Caco-2 (cell line): ENCODE measurements at regions not wholly inside any gene's neighbourhood (a gene's known extent, or its start where the extent isn't known, plus 50 kb on each side); places are given as distances from the start of the nearest gene placed in this dataset.

Experiments used
- BruUV-seq: library from RNA; stranded (reverse); fragments of 400-500 nt; replicated peaks from 2 replicates; lab custom pipeline; 2021; lab: Mats Ljungman, UMichigan
- CTCF ChIA-PET: fragments of 300-600 bp; sonication (Branson Sonifier 250); formaldehyde crosslinking; loops from one replicate; lab custom pipeline; 2022; ENCODE audit warnings: antibody characterized with exemption; lab: Charles Lee
- POLR2A ChIA-PET: fragments of 300-600 bp; sonication (Branson Sonifier 250); formaldehyde crosslinking; loops from one replicate; lab custom pipeline; 2022; ENCODE audit warnings: antibody characterized with exemption; lab: Charles Lee
- DNase-seq, 2 experiments: peaks; one replicate each; pipeline versions ENCODE4 v3.0.0 to v3.0.0-alpha.2; 2020 to 2022
- H3K27me3 ChIP-seq: replicated peaks from 2 replicates; pipeline ENCODE4 v1.6.0; 2011; ENCODE audit warnings: low read length; ENCODE audit not compliant: control insufficient read depth, insufficient read depth
- H3K36me3 ChIP-seq: 2 replicates; pipeline ENCODE4 v1.5.1; 2011; ENCODE audit warnings: low read length; ENCODE audit not compliant: control insufficient read depth, insufficient read depth
- H3K4me1 ChIP-seq: fragments of 250-450 bp; sonication (Bioruptor Pico); 2 replicates; pipeline ENCODE4 v1.5.1; 2020; ENCODE audit warnings: mild to moderate bottlenecking
- H3K4me3 ChIP-seq: 2 replicates; pipeline ENCODE4 v1.5.1; 2011; ENCODE audit warnings: low read depth, mild to moderate bottlenecking, control low read depth, low read length
- H3K9me3 ChIP-seq: fragments of 250-450 bp; sonication (Bioruptor Pico); 2 replicates; pipeline ENCODE4 v1.5.1; 2020; ENCODE audit warnings: mild to moderate bottlenecking, moderate library complexity
- H3K27ac Mint-ChIP-seq: one replicate; pipeline ENCODE4 v1.8.0; 2022; ENCODE audit warnings: mixed read lengths; ENCODE audit not compliant: unreplicated experiment
- H3K27me3 Mint-ChIP-seq: one replicate; pipeline ENCODE4 v1.8.0; 2022; ENCODE audit warnings: mixed read lengths; ENCODE audit not compliant: insufficient read depth, unreplicated experiment
- H3K36me3 Mint-ChIP-seq: one replicate; pipeline ENCODE4 v1.8.0; 2022; ENCODE audit warnings: mild to moderate bottlenecking, mixed read lengths; ENCODE audit not compliant: insufficient read depth, unreplicated experiment
- H3K4me1 Mint-ChIP-seq: one replicate; pipeline ENCODE4 v1.8.0; 2022; ENCODE audit warnings: low read depth, mixed read lengths; ENCODE audit not compliant: unreplicated experiment
- H3K4me3 Mint-ChIP-seq: one replicate; pipeline ENCODE4 v1.8.0; 2022; ENCODE audit warnings: mild to moderate bottlenecking, moderate library complexity, mixed read lengths; ENCODE audit not compliant: unreplicated experiment
- H3K9me3 Mint-ChIP-seq: one replicate; pipeline ENCODE4 v1.8.0; 2022; ENCODE audit warnings: mixed read lengths; ENCODE audit not compliant: unreplicated experiment
- intact Hi-C: fragments of 100-400 bp; cut with micrococcal nuclease; formaldehyde crosslinking; loops from one replicate; pipeline ENCODE4 v1.10.0; 2022; ENCODE audit not compliant: unreplicated experiment
- TF ChIP-seq, protein P1 (sequence below), 2 experiments: fragments of 200-600 bp in 1 of 2; IDR thresholded peaks; 1 replicate in 1 of 2; 2 replicates in 1 of 2; pipeline versions ENCODE4 v1.5.1 to v1.8.0; 2011 to 2022; ENCODE audit warnings: antibody characterized with exemption in 1 of 2, control low read depth in 1 of 2, inconsistent platforms in 1 of 2, low read depth in 1 of 2, low read length in 1 of 2, mild to moderate bottlenecking in 1 of 2, moderate library complexity in 1 of 2; ENCODE audit not compliant: insufficient read depth in 1 of 2, severe bottlenecking in 1 of 2, unreplicated experiment in 1 of 2

DNA sequence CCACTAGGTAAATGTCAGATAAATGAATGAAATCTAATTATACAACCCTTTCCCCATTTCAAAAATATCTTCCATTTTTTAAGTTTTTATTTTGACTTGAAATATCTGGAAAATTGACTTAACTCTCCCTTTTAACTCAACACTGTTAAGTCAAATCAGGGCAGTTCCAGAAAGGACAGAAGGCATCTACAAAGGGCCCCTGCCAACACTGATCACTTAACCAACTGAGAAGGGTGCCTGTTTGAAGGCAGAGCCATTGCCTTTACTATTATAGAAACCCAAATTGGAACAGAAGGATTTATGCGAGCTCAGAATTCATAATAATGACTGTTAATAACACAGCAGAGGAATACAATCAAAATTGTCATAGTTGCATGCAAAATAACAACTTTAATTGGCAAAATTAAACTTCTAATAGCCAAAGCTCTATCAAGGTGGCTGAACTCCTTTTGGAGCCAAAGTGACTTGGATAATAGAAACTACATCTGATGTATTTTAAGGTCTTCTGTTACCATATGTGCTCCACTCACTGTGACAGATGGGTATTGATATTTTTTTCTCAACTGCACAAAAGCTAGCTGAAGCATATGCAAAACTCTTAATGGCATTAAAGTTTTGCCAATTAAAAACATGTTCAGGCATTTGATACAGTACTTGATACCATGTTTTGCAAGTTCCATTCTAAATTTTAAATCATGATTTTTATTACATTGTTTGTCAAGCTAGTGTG, 383.8 kb downstream of the NOVA1 start:
- Histone ChIP-seq H3K27me3 (no peaks in the 10 kb centered on the region), H3K9me3 (no peaks in the 10 kb centered on the region), H3K4me3 (no peak overlapping the region), H3K4me1 (no peaks in the 10 kb centered on the region), H3K36me3 (no peaks in the 10 kb centered on the region)
- BruUV-seq = no TSS peak
- no peaks in the 10 kb centered on the region for H3K36me3 Mint-ChIP-seq
- H3K27ac Mint-ChIP-seq = no peak overlapping the region
- TF ChIP-seq, protein P1, sequence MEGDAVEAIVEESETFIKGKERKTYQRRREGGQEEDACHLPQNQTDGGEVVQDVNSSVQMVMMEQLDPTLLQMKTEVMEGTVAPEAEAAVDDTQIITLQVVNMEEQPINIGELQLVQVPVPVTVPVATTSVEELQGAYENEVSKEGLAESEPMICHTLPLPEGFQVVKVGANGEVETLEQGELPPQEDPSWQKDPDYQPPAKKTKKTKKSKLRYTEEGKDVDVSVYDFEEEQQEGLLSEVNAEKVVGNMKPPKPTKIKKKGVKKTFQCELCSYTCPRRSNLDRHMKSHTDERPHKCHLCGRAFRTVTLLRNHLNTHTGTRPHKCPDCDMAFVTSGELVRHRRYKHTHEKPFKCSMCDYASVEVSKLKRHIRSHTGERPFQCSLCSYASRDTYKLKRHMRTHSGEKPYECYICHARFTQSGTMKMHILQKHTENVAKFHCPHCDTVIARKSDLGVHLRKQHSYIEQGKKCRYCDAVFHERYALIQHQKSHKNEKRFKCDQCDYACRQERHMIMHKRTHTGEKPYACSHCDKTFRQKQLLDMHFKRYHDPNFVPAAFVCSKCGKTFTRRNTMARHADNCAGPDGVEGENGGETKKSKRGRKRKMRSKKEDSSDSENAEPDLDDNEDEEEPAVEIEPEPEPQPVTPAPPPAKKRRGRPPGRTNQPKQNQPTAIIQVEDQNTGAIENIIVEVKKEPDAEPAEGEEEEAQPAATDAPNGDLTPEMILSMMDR (IDR thresholded peaks at IDR 0.05; ENCODE audit: insufficient read depth in 1 of 2, low read depth in 1 of 2, low read length in 1 of 2, severe bottlenecking in 1 of 2, unreplicated experiment in 1 of 2) = no peak
- no peaks in the 10 kb centered on the region for H3K9me3 Mint-ChIP-seq
- CTCF ChIA-PET = no interaction called here
- intact Hi-C loops = no loop called here
- H3K4me3 Mint-ChIP-seq = no peak overlapping the region
- no peak for DNase-seq
- H3K4me1 Mint-ChIP-seq = no peaks in the 10 kb centered on the region
- POLR2A ChIA-PET = no interaction called here
- H3K27me3 Mint-ChIP-seq = peaks cover 11% of the 10 kb centered on the region

DNA sequence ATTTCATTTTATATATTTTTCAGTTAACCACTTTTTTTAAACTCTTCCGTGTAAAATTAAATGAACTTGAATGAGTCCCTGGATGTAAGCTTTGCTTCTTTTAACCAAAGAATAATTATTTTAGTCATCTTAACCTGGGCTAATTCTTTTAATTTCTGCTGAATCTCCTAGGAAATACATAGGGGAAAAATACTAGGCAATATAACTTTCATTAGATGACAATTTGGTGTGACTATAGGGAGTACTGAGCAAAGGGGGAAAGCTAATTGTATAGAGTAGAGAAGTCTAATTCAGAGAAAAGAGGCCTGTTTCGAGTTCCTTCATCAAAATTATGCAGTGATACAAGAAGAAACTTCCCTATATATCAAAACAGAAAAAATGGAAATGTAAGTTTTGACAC, 388.1 kb downstream of the NOVA1 start:
- Mint-ChIP-seq H3K9me3 (no peaks in the 10 kb centered on the region), H3K4me1 (no peaks in the 10 kb centered on the region), H3K36me3 (no peaks in the 10 kb centered on the region), H3K27me3 (peaks cover 20% of the 10 kb centered on the region), H3K4me3 (no peak overlapping the region), H3K27ac (no peak overlapping the region)
- H3K9me3 ChIP-seq = no peaks in the 10 kb centered on the region
- POLR2A ChIA-PET = no interaction called here
- CTCF ChIA-PET = no interaction called here
- no peaks in the 10 kb centered on the region for H3K27me3 ChIP-seq
- H3K4me1 ChIP-seq = no peaks in the 10 kb centered on the region
- BruUV-seq = no TSS peak
- DNase-seq = no peak
- H3K36me3 ChIP-seq = no peaks in the 10 kb centered on the region
- H3K4me3 ChIP-seq = no peak overlapping the region
- intact Hi-C loops = loop anchor here (5.0 kb wide), 1 partner anchor 68 kb away; no protein-coding TSS in a partner anchor
- TF ChIP-seq, protein P1 (IDR thresholded peaks at IDR 0.05; ENCODE audit: insufficient read depth in 1 of 2, low read depth in 1 of 2, low read length in 1 of 2, severe bottlenecking in 1 of 2, unreplicated experiment in 1 of 2) = no peak

DNA sequence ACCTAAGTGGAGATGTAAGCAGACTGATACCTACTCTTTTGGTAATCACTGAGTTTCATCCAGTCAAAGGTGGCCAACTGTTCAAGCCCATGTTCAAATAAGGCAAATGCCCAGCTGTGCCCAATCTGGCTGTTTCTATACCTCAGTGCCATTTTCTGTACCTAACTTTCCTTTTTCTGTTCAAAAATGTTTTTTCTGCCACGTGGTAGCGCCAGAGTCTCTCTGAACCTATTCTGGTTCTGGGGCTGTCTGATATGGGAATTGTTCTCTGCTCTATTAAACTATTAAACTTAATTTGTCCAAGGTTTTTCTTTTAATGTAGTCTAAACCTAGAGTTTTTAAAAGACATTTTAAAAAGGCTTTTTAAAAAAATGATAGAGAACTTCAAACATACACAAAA, 391.2 kb downstream of the NOVA1 start:
- H3K27ac Mint-ChIP-seq = no peak overlapping the region
- no TSS peak for BruUV-seq
- H3K4me3 Mint-ChIP-seq = no peak overlapping the region
- DNase-seq = no peak
- no peaks in the 10 kb centered on the region for H3K4me1 Mint-ChIP-seq
- Histone ChIP-seq H3K27me3 (no peaks in the 10 kb centered on the region; the same call in 1 of the 2 replicates), H3K36me3 (no peaks in the 10 kb centered on the region), H3K4me3 (no peak overlapping the region), H3K4me1 (no peaks in the 10 kb centered on the region), H3K9me3 (no peaks in the 10 kb centered on the region)
- POLR2A ChIA-PET = no interaction called here
- CTCF ChIA-PET = no interaction called here
- intact Hi-C loops = loop anchor here (5.0 kb wide), 1 partner anchor 71 kb away; no protein-coding TSS in a partner anchor
- no peaks in the 10 kb centered on the region for H3K9me3 Mint-ChIP-seq
- TF ChIP-seq, protein P1 (IDR thresholded peaks at IDR 0.05; ENCODE audit: insufficient read depth in 1 of 2, low read depth in 1 of 2, low read length in 1 of 2, severe bottlenecking in 1 of 2, unreplicated experiment in 1 of 2) = no peak
- no peaks in the 10 kb centered on the region for H3K36me3 Mint-ChIP-seq
- peaks cover 16% of the 10 kb centered on the region for H3K27me3 Mint-ChIP-seq
